ENCODE measurements at regions not wholly inside any gene's neighbourhood (a gene's known extent, or its start where the extent isn't known, plus 50 kb on each side); places are given as distances from the start of the nearest gene placed in this dataset.

GRCh38 chr17:51439395-51440229, 179.3 kb downstream of the UTP18 start:
- Histone ChIP-seq H3K27me3 (ENCODE audit: insufficient read depth, low read length) (no peaks in the 10 kb centered on the region), H3F3A (ENCODE audit: insufficient read depth, low read length) (no peaks in the 10 kb centered on the region), H3K9me3 (ENCODE audit: low read length) (no peaks in the 10 kb centered on the region), H3K4me3 (ENCODE audit: low read depth, low read length, poor library complexity, severe bottlenecking) (no peak overlapping the region), H3K4me1 (ENCODE audit: insufficient read depth, low read length, severe bottlenecking) (no peaks in the 10 kb centered on the region), H3K4me2 (ENCODE audit: low read length) (no peak overlapping the region), H3K79me2 (ENCODE audit: insufficient read depth, low read length) (no peaks in the 10 kb centered on the region), H3K9me2 (ENCODE audit: low read depth, low read length) (no peaks in the 10 kb centered on the region), H3K27ac (ENCODE audit: low read depth, low read length, poor library complexity, severe bottlenecking) (no peak overlapping the region), H3K9ac (ENCODE audit: low read length) (no peak overlapping the region), H2AFZ (ENCODE audit: low read length) (no peak overlapping the region), H3K36me3 (ENCODE audit: insufficient read depth, low read length) (no peaks in the 10 kb centered on the region), H4K20me1 (ENCODE audit: insufficient read depth, low read length) (no peaks in the 10 kb centered on the region)
- no peak for TF ChIP-seq CTCF (IDR thresholded peaks at IDR 0.05; ENCODE audit: low read length)
- TF ChIP-seq EZH2 (IDR thresholded peaks at IDR 0.05; ENCODE audit: borderline replicate concordance, low read length), result no peak

GRCh38 chr17:51441431-51441830, 181.1 kb downstream of the UTP18 start:
- H3K9ac ChIP-seq (ENCODE audit: low read length), result no peak overlapping the region
- H3K27me3 ChIP-seq (ENCODE audit: insufficient read depth, low read length), result no peaks in the 10 kb centered on the region
- H3K4me3 ChIP-seq (ENCODE audit: low read depth, low read length, poor library complexity, severe bottlenecking), result no peak overlapping the region
- TF ChIP-seq EZH2 (IDR thresholded peaks at IDR 0.05; ENCODE audit: borderline replicate concordance, low read length), result no peak
- no peak for TF ChIP-seq CTCF (IDR thresholded peaks at IDR 0.05; ENCODE audit: low read length)
- no peak overlapping the region for H2AFZ ChIP-seq (ENCODE audit: low read length)
- no peaks in the 10 kb centered on the region for H3K9me3 ChIP-seq (ENCODE audit: low read length)
- H3F3A ChIP-seq (ENCODE audit: insufficient read depth, low read length), result no peaks in the 10 kb centered on the region
- H3K4me2 ChIP-seq (ENCODE audit: low read length), result no peak overlapping the region
- no peaks in the 10 kb centered on the region for H3K79me2 ChIP-seq (ENCODE audit: insufficient read depth, low read length)
- no peaks in the 10 kb centered on the region for H4K20me1 ChIP-seq (ENCODE audit: insufficient read depth, low read length)
- no peaks in the 10 kb centered on the region for H3K4me1 ChIP-seq (ENCODE audit: insufficient read depth, low read length, severe bottlenecking)
- H3K36me3 ChIP-seq (ENCODE audit: insufficient read depth, low read length), result no peaks in the 10 kb centered on the region
- H3K9me2 ChIP-seq (ENCODE audit: low read depth, low read length), result no peaks in the 10 kb centered on the region
- H3K27ac ChIP-seq (ENCODE audit: low read depth, low read length, poor library complexity, severe bottlenecking), result no peak overlapping the region

GRCh38 chr17:51442088-51442865, 181.9 kb downstream of the UTP18 start:
- TF ChIP-seq CTCF (IDR thresholded peaks at IDR 0.05; ENCODE audit: low read length) (no peak), EZH2 (IDR thresholded peaks at IDR 0.05; ENCODE audit: borderline replicate concordance, low read length) (no peak)
- Histone ChIP-seq H2AFZ (ENCODE audit: low read length) (no peak overlapping the region), H3K9me2 (ENCODE audit: low read depth, low read length) (no peaks in the 10 kb centered on the region), H3K4me3 (ENCODE audit: low read depth, low read length, poor library complexity, severe bottlenecking) (no peak overlapping the region), H3K4me1 (ENCODE audit: insufficient read depth, low read length, severe bottlenecking) (no peaks in the 10 kb centered on the region), H3K79me2 (ENCODE audit: insufficient read depth, low read length) (no peaks in the 10 kb centered on the region), H3K36me3 (ENCODE audit: insufficient read depth, low read length) (no peaks in the 10 kb centered on the region), H3K27me3 (ENCODE audit: insufficient read depth, low read length) (no peaks in the 10 kb centered on the region), H3K4me2 (ENCODE audit: low read length) (no peak overlapping the region), H3K27ac (ENCODE audit: low read depth, low read length, poor library complexity, severe bottlenecking) (no peak overlapping the region), H3K9ac (ENCODE audit: low read length) (no peak overlapping the region), H4K20me1 (ENCODE audit: insufficient read depth, low read length) (no peaks in the 10 kb centered on the region), H3F3A (ENCODE audit: insufficient read depth, low read length) (no peaks in the 10 kb centered on the region), H3K9me3 (ENCODE audit: low read length) (no peaks in the 10 kb centered on the region)
